Ascending aorta (tissue), 2 donors: ENCODE measurements at regions not wholly inside any gene's neighbourhood (a gene's known extent, or its start where the extent isn't known, plus 50 kb on each side); places are given as distances from the start of the nearest gene placed in this dataset.

Experiments
- DNase-seq, 2 donors: peaks; one replicate each; pipeline ENCODE4 v3.0.0-alpha.2; 2019; ENCODE audit warnings: low spot score in 2 of 2
- H3K27ac ChIP-seq, 2 donors: fragments of 200-600 bp; sonication (generic); one replicate each; pipeline ENCODE4 v1.5.1; 2016 to 2017; ENCODE audit warnings: mild to moderate bottlenecking in 1 of 2
- H3K27me3 ChIP-seq: fragments of 200-600 bp; sonication (generic); one replicate; pipeline ENCODE4 v1.5.1; 2017
- H3K36me3 ChIP-seq, 2 donors: fragments of 200-600 bp; sonication (generic); one replicate each; pipeline ENCODE4 v1.5.1; 2016
- H3K4me1 ChIP-seq, 2 donors: fragments of 200-600 bp; sonication (generic); one replicate each; pipeline ENCODE4 v1.5.1; 2016 to 2017; ENCODE audit warnings: mild to moderate bottlenecking in 1 of 2
- H3K4me3 ChIP-seq, 2 donors: fragments of 200-600 bp; sonication (generic); one replicate each; pipeline ENCODE4 v1.5.1; 2016 to 2017; ENCODE audit warnings: mild to moderate bottlenecking in 1 of 2
- H3K9me3 ChIP-seq, 2 donors: fragments of 200-600 bp; sonication (generic); one replicate each; pipeline ENCODE4 v1.5.1; 2016
- intact Hi-C: fragments of 100-400 bp; cut with DNase I; formaldehyde crosslinking; loops from one replicate; pipeline ENCODE4 v1.15.1; 2023
- TF ChIP-seq, protein P1 (sequence below), 3 experiments: fragments of 200-600 bp in 2 of 3; fragments of 450-650 bp in 1 of 3; sonication (generic) in 2 of 3; IDR thresholded peaks; one replicate each; pipeline ENCODE4 v1.5.1; 2016 to 2019; ENCODE audit warnings: antibody characterized with exemption in 3 of 3, mild to moderate bottlenecking in 1 of 3, moderate library complexity in 1 of 3

- intact Hi-C loops: no loop called here
- TF ChIP-seq, protein P1, sequence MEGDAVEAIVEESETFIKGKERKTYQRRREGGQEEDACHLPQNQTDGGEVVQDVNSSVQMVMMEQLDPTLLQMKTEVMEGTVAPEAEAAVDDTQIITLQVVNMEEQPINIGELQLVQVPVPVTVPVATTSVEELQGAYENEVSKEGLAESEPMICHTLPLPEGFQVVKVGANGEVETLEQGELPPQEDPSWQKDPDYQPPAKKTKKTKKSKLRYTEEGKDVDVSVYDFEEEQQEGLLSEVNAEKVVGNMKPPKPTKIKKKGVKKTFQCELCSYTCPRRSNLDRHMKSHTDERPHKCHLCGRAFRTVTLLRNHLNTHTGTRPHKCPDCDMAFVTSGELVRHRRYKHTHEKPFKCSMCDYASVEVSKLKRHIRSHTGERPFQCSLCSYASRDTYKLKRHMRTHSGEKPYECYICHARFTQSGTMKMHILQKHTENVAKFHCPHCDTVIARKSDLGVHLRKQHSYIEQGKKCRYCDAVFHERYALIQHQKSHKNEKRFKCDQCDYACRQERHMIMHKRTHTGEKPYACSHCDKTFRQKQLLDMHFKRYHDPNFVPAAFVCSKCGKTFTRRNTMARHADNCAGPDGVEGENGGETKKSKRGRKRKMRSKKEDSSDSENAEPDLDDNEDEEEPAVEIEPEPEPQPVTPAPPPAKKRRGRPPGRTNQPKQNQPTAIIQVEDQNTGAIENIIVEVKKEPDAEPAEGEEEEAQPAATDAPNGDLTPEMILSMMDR (IDR thresholded peaks at IDR 0.05): no peak
- no peaks in the 10 kb centered on the region for H3K9me3 ChIP-seq
- H3K36me3 ChIP-seq: no peaks in the 10 kb centered on the region
- no peak overlapping the region for H3K27ac ChIP-seq
- H3K4me1 ChIP-seq: no peaks in the 10 kb centered on the region
- no peak overlapping the region for H3K4me3 ChIP-seq
- no peaks in the 10 kb centered on the region for H3K27me3 ChIP-seq
- DNase-seq: no peak
Measured at GRCh38 chr12:13588574-13588973, 392.0 kb downstream of the EMP1 start.

- H3K27ac ChIP-seq: no peak overlapping the region
- TF ChIP-seq, protein P1 (IDR thresholded peaks at IDR 0.05): no peak
- intact Hi-C loops: no loop called here
- H3K9me3 ChIP-seq: no peaks in the 10 kb centered on the region
- no peaks in the 10 kb centered on the region for H3K36me3 ChIP-seq
- H3K4me1 ChIP-seq: no peaks in the 10 kb centered on the region
- H3K27me3 ChIP-seq: no peaks in the 10 kb centered on the region
- no peak overlapping the region for H3K4me3 ChIP-seq
- no peak for DNase-seq
Measured at GRCh38 chr12:13587721-13588390, 391.3 kb downstream of the EMP1 start.

- H3K27me3 ChIP-seq: no peaks in the 10 kb centered on the region
- H3K4me3 ChIP-seq: no peak overlapping the region
- H3K4me1 ChIP-seq: no peaks in the 10 kb centered on the region
- DNase-seq: no peak
- H3K27ac ChIP-seq: no peak overlapping the region
- TF ChIP-seq, protein P1 (IDR thresholded peaks at IDR 0.05): no peak
- no peaks in the 10 kb centered on the region for H3K36me3 ChIP-seq
- H3K9me3 ChIP-seq: no peaks in the 10 kb centered on the region
- intact Hi-C loops: no loop called here
Measured at GRCh38 chr12:13586361-13586760, 389.8 kb downstream of the EMP1 start.

DNA sequence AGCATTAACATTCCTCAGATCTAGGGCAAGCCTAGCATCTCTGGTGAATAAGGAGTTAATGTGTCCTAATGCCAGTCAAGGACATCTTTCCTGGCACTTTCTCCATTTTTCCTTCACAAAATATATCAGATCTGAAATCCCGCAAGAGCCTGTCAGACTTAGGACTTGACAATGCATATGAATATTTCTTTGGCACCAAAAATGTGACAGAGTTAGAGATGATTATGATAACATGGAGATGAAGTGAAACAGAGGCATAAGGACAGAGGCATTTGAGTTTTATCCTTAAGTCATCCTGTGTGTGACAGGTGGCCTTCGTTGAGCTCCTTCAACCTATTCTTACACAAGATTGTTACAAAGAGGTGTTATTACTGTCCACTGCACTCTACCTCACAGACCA, 388.0 kb downstream of the EMP1 start:
- intact Hi-C loops: no loop called here
- Histone ChIP-seq H3K27me3 (no peaks in the 10 kb centered on the region), H3K4me1 (no peaks in the 10 kb centered on the region), H3K9me3 (no peaks in the 10 kb centered on the region), H3K27ac (no peak overlapping the region), H3K4me3 (no peak overlapping the region), H3K36me3 (no peaks in the 10 kb centered on the region)
- no peak for DNase-seq
- TF ChIP-seq, protein P1 (IDR thresholded peaks at IDR 0.05): no peak

DNA sequence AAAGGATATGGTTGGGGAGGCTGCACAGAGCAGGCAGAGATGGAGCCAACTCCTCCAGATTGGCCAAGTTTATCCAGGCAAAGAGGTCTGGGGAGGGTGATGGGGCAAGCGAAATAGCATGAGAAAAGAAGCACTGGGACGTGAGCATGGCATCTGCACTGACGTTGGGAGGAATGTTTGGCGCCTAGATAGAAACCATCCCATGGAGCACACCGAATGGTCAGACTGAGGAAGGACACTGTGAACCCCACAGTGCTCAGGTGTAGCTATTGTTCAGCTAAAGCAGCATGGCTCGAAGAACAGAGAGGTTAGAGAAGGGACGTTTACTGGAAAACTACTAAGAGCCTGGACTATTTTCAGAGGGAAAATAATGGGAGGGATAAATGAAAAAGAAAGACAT, 387.1 kb downstream of the EMP1 start:
- intact Hi-C loops: no loop called here
- DNase-seq: no peak
- no peaks in the 10 kb centered on the region for H3K9me3 ChIP-seq
- H3K4me3 ChIP-seq: no peak overlapping the region
- no peaks in the 10 kb centered on the region for H3K4me1 ChIP-seq
- no peak overlapping the region for H3K27ac ChIP-seq
- no peaks in the 10 kb centered on the region for H3K36me3 ChIP-seq
- TF ChIP-seq, protein P1 (IDR thresholded peaks at IDR 0.05): no peak
- H3K27me3 ChIP-seq: no peaks in the 10 kb centered on the region

DNA sequence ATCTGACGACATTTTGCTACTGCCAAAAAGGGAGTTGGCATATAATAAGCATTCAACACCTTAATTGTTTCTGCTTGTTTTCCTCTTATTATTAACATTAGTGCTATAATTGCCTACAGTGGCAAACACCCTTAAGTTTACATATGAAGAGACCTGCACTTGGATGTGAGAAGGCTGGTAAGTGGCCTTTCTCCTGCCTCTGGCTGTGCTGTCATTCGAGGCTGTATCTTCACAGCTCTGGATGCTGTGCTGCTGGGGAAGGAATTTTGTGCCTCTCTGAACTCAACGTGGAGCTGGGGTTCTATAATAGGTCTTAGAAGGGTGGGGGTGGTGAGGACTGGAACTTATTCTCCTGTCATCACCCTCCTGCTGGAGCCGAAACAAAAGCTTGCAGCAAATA, 385.9 kb downstream of the EMP1 start:
- Histone ChIP-seq H3K27me3 (no peaks in the 10 kb centered on the region), H3K4me3 (no peak overlapping the region), H3K27ac (no peak overlapping the region), H3K9me3 (no peaks in the 10 kb centered on the region), H3K36me3 (no peaks in the 10 kb centered on the region), H3K4me1 (no peaks in the 10 kb centered on the region)
- TF ChIP-seq, protein P1 (IDR thresholded peaks at IDR 0.05): no peak
- intact Hi-C loops: no loop called here
- DNase-seq: no peak
